ENCODE measurements at regions not wholly inside any gene's neighbourhood (a gene's known extent, or its start where the extent isn't known, plus 50 kb on each side); places are given as distances from the start of the nearest gene placed in this dataset.

- DNase-seq (ENCODE audit: low spot score) = no peak
Observed at GRCh38 chr14:101453225-101453624, 108.1 kb upstream of the DIO3 start.

GRCh38 chr14:101454229-101454628 is 107.1 kb upstream of the DIO3 start:
- DNase-seq (ENCODE audit: low spot score) = no peak

GRCh38 chr14:101456246-101457175 is 104.8 kb upstream of the DIO3 start:
- DNase-seq (ENCODE audit: low spot score) = no peak

DNA sequence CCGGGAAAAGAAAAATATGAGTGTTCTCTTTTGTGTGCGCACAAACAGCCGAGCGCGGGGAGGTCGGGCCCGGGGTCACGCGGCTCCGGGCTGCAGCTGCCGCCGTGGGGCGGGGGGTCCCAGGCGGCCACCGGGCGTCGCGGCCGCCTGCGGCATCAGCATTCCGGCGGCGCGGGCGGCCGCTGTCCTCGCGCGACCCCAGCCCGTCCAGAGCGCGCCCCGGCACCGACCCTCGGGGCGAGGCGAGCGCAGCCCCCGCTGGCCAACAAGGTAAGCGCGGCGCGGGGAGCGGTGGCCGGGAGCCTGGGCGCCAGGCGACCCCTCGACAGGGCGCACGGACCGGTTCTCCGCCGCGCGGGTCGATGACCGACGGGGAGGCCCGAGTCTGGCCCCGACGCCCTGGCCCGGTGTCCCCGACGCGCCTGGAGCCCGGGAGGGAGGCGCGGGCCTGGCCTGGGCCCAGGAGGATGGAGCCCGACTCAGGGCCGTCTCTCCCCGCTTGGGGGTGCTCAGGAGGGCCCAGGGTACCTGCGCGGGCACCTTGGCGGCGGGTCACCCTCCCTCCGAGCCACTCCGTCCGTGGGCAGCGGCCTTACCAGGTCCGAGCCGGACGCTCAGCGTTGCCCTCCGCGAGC is 103.9 kb upstream of the DIO3 start:
- no peak for DNase-seq (ENCODE audit: low spot score)

DNA sequence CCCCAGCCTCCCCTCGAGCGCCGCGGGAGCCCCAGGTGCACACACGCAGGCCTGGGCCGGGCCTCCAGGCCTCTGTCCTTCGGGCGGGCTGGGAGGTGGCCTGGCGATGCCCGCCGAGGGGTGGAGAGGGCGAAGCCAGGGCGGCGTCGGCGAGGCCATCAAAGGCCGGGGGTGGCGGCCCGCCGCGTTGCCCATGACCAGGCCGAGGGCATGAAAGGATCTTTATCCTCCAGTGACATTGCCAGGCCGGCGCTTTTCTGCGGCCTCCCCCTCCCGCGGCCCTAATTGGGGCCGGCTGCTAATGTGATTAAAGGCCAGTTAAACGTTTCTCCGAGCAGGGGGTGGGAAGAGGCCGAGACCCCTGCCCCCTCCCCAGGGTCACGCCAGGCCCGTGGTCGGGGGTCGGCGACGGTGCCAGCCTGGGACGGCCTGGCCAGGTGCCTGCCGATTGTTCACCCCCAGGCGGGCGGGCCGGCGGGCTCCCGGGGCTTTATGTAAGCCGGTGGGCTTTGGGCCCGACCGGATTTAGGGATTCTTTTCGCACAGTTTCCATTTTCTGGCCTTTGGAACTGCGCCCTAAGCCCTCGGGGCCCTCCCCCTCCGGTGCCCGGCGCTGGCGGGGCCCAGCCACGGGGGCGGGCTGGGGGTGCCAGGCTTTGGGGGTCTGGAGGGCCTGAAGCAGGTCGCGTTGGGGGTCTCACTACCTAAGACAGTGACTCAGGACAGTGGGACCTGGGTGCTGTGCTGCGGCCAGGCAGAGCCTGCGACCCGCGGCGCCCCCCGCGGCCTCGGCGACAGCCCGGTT is 103.2 kb upstream of the DIO3 start:
- DNase-seq (ENCODE audit: low spot score) = no peak

DNA sequence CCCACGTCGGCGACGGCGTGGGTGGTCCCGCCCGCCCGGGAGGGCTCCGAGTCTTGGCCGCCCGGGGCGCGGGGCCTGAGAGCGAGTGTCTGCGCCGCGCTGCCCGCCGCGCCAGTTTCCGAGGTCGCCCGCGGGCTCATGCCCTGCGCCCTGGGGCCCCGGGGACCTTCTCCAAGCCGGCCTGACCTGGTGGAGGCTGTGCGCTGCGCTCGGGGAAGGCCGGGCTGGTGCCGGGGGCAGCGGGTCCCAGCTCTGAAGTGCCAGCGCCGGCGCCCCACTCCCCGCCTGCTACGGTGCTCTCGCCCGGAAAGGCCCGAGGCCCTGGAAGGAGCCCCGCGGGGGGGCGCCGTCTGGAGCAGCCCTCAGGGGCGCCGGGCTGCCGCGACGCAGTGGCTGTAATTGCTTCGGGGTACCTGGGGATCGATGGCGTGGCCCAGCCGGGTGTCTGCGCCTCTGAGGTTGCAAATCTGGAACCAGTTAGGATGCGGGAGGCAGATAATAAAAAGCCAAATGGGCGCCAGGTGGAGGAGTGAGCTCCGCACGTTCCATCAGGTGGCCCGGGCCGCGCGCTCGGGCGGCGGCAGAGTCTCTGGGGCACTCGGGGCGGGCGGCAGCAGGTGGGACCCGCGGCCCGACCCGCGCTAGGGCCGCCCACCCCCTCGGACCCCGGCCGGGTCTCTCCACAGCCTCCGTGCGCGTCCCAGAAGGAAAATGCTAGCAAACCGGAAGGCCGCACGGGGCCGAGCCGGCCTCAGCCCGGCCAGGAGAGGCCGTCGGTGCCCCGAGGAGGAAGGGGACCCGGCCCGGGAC is 102.3 kb upstream of the DIO3 start:
- DNase-seq (ENCODE audit: low spot score) = no peak

DNA sequence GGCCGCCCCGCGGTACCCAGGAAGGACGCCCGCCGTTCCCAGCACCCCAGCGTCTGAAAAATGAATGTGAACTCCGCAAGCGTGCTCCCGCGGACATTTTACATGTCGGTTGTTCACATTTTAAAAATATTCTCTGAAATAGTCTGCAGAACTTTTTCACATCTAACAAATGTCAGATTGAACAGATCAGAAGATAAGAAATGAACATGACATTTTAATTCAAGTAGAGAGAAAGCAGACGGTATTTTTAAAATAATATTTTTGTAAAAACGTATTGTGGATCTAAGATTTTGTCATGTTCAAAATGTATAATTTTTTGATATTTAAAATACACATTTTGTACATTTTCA is 101.8 kb upstream of the DIO3 start:
- DNase-seq (ENCODE audit: low spot score) = no peak

DNA sequence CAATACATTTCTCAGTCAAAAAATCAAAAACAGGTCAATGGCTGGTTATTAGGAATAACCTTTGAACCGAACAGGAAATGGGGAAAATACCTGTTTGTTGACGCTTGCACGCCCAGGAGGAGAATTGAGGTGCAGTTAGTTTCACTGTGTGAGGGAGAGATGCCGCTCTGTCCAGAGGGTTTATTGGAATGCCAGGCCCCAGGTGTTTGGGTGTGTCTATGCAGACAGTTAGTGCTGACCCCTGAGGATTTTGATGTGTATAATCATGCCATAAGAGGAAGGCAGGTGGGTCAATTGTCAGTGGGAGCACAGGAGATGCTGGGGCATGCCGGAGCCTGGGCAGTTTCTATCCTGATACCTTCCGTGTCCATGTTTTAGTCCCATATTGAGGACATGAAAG is 100.8 kb upstream of the DIO3 start:
- DNase-seq (ENCODE audit: low spot score) = no peak

GRCh38 chr14:101460986-101461750 is 100.1 kb upstream of the DIO3 start:
- no peak for DNase-seq (ENCODE audit: low spot score)

DNA sequence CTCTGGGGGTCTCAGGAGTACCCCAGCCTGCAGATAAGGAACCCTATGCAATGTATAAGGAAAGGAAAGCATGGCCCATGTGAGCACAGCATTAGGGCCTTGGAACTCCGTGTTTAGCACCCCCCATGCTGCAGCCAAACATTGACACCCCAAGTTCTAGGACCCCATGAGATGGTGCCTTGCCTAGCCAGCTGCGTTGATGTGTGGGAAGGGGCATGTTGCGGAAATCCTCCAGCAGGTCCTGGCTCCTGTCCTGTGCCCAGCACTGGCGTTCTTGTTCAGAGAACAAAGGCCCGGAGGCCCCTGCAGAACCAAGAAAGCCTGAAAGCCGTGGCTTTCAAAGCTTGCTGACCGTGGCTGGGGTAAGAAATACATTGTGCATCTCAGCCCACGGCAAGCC is 99.4 kb upstream of the DIO3 start:
- no peak for DNase-seq (ENCODE audit: low spot score)

DNA sequence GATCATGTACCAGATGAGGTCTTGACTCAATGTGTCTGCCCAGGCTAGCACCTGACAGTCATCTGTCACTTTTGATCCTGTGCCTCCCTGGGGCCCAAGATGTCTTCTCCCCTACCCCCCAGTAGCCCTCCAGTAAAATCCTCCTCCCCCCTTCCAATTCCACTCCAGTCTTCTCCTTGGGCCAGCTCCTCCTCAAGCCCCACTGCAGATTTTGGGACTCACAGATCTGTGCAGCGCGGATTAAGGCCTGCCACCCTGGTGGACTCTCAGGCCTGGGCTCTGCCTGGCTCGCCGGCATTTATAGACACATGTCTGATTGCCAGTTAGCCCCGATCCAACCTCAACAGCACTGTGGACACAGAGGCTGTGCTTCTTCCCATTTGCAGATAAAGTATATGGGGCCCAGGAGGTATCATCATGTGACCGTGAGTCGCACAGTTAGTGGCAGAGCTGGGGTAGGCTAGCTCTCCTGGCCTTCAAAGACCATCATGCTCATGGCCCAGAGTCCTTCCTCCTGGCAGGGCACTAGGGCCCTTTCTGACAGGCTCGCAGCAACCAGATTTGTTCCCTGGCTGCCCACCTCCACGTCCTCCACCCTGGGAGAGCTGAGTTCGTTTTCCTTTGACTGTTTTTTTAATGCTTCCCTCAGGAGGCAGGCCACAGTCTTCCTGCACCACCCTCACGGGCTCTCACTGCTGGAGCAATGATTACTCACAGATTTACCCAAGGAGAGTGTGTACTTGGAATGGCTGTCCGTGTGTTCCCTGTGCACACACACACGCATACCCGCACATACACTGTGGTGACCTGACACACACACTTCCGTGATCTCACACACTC is 98.3 kb upstream of the DIO3 start:
- DNase-seq (ENCODE audit: low spot score) = no peak

DNA sequence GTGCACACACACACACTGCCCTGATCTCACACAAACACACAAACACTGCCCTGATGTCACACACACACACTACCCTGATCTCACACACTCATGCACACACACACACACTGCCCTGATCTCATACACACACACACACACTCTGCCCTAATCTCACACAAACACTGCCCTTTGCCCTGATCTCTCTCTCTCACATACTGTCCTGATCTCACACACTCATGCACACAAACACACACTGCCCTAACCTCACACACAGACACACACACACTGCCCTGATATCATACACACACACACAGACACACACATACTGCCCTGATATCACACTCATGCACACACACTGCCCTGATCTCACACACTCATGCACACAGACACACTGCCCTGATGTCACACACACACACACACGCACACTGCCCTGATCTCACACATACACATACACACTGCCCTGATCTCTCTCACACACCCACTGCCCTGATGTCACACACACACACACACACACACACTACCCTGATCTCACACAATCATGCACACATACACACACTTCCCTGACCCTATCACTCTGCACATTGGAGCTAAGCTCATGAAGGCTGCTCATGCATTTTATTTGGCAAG is 97.6 kb upstream of the DIO3 start:
- no peak for DNase-seq (ENCODE audit: low spot score)

GRCh38 chr14:101464310-101464983 is 96.8 kb upstream of the DIO3 start:
- no peak for DNase-seq (ENCODE audit: low spot score)

DNA sequence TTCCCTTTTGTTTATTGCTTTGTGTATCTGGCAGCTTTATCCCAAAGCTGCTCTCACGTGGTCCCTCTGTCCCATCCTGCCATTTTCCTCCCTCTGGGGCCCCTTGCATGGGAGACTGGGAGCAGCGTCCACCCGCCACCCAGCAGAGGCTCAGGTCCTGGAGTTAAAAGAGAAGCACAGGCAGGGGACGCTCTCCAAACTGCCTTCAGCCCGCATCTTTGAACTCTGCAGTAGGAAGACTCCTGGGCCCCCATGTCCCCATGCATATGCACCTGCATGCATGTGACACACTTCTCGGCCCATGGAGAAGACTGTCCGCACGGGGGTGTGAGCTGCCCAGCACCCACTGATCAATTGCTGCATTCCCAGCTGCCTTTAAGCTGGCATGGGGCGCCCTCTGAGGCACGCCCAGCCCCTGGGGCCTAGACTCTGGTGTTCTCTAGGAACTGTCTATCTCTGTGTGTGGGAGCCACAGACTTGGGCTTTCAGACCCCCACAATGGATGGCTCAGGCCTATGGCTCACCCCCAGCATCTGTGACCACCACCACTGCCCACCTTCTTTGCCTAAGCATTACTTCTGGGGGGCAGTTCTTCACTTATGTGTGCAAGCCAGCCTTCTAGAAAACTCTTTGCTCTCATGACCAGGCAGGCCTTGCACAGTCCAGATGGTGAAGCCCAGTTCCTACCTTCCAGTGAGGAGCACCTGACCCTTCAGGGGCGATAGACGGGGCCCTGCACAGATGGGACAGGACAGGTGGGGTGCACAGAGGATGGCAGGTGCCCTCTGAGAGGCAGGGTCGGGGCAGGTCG is 96.1 kb upstream of the DIO3 start:
- DNase-seq (ENCODE audit: low spot score) = no peak

- no peak for DNase-seq (ENCODE audit: low spot score)
Observed at GRCh38 chr14:101465795-101466448, 95.4 kb upstream of the DIO3 start.

DNA sequence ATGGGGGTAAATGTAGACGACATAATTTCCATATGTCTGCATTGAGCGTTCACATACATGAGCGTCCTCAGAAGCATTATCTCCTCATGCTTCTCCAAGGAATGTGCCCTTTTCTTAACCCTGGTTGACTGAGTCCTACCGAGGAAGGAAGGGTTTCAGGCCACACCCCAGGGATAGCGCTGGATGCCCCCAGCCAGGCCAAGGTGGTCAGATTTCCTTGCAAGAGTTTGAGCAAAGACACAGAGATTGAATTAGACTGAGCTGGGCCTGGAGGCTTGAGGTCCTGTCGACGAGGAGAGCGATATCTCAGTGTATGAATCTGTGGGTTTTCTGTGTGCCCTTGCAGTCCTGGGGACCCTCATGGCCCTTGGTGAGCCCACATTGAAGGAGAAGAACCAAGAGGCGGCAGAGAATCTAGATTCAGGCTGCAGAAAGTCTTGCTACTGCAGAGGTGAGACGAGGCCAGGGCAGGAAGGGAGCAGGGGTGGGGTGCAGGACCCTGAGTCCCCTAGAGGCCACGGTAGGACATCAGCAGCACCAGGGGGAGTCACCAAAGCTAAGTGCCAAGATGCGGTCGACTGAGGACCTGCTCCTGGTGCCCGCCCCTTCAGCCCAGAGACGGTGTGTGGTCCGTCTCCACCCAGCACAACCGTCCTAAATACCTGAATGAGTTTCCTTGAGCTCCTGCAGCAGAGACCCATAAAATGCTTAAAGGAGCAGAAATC is 94.7 kb upstream of the DIO3 start:
- DNase-seq (ENCODE audit: low spot score) = no peak

All from D341Med (cell line).